GM23248 (cell line): ENCODE measurements at regions not wholly inside any gene's neighbourhood (a gene's known extent, or its start where the extent isn't known, plus 50 kb on each side); places are given as distances from the start of the nearest gene placed in this dataset.

Experiments used
- EZH2 ChIP-seq: fragments of 200-600 bp; sonication (generic); IDR thresholded peaks from 2 replicates; pipeline ENCODE4 v1.6.1; 2018; ENCODE audit warnings: antibody characterized with exemption, mild to moderate bottlenecking; ENCODE audit not compliant: insufficient read depth, poor library complexity, severe bottlenecking
- EZH2phosphoT487 ChIP-seq: fragments of 200-600 bp; sonication (generic); IDR thresholded peaks from 2 replicates; pipeline ENCODE4 v1.6.1; 2018; ENCODE audit warnings: antibody characterized with exemption, moderate library complexity, mild to moderate bottlenecking, low read depth; ENCODE audit not compliant: insufficient read depth

DNA sequence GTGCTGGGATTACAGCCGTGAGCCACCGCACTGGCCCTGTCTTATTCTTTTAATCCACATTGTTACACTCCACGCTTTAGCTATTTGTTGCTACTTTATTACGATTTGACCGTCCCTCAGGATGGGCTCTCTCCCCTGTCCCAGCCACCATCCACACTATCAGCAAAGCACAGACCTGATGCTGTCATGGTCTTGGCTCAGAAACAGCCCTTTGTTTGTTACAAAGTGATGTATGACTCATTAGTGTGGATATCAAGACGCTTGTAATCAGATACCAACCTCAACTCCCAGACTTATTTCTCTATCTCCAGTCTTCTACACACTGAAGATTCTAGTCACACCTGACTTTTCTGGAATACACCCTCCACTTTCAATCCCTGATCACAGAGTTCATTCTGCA is 84.6 kb upstream of the FREM2 start:
- TF ChIP-seq EZH2: no peak
- TF ChIP-seq EZH2phosphoT487: no peak
